Stimulated activated CD4-positive, alpha-beta T cell treated with anti-CD3 and anti-CD28 coated beads, Interleukin-1b, Interleukin-23, amount 100 ng/mL, for 4 hours (primary cell): ENCODE measurements at regions not wholly inside any gene's neighbourhood (a gene's known extent, or its start where the extent isn't known, plus 50 kb on each side); places are given as distances from the start of the nearest gene placed in this dataset.

Source experiments
- DNase-seq, 2 donors: peaks; one replicate each; pipeline ENCODE4 v3.0.0-alpha.2; 2020; ENCODE audit warnings: low read depth in 2 of 2

DNA sequence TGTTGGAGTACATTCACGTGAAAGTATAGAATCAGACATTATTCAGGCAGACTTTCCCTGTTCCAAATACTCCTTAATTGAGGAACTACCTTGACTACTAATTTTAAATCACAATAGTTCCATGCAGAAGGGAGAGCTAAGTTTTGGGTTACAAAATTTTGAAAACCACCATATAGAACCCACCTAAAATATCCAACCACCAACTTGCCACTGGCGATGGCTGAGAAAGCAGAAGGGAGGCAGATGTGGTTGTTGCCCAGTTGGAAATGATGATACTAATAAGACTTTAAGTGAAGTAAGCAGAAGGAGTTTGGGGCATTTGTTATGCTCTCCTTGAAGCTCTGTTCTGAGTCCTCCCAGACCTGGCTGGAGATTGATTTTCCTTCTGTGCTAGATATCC lies 190.7 kb downstream of the HLX start:
- DNase-seq: no peak

DNA sequence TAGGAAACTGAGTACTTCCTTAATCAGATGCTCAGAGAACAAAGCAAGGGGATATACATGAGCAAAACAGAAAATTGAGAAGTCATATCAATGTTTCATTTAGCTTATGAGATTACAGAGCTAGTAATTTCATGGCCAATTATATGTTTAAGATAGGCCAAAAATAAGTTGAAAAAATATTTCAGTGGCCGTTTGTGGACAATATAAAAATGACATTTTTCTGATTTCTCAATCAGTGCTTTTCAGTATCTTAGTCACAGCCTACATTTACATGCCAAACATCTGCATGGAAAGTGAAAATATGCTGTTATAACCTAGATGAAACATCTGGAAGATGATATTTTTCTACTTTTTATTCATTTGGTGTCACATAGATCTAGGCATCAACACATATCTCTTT lies 192.5 kb downstream of the HLX start:
- DNase-seq: no peak

DNA sequence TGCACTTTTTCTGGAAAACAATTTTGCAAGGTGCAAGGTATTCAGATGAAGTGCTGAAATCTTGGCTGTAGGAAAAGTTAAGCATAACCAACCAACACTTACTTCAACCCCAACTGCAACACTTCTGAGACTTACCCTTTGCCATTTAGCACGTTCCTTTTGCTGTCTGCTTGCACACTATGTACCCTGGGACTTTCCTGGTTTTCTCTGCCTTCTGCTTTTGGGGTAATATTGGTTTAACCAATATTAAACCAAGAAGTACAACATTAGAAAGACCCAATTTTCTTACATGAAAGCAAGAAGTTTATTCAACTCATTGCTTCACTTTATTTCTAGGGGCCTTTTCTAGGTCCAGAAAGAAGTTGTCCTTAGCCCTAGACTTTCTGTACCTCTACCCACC lies 193.0 kb downstream of the HLX start:
- DNase-seq: no peak

DNA sequence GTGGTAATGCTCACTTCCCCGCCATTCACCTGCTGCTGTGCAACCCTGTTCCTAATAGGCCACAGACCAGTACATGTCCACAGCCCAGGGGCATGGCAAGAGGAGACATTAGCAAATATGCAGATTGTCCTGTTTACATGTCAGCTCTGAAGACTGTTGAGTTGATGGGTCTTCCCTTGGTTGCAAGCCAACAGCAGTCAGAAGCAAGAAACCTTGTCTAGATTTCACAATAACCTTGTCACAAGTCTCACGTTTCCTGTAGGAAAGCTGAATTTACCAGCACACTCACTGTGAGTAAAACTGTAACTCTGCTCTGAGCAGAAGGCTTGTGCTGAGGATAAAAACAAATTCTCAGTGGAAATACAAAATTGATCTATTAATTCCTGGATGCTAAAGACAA lies 195.1 kb downstream of the HLX start:
- no peak for DNase-seq

DNA sequence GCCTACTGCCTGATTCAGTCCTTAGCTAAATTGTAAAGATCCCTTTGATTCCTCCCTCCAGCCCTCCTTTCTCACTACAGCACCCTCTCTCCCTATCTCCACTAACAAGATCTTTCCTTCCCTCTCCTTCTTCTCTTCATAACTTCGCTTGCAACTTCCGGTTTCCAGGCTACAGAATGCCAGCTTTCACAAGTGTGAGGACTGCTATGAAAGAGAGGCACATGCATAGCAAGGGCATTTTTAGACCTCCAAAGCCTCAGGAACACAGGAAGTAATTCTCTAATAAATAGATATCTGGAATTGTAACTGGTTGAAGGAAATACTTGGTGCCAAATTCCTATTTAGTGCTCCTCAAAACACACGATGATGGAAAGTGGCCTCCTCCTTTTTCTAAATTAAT lies 196.7 kb downstream of the HLX start:
- no peak for DNase-seq

DNA sequence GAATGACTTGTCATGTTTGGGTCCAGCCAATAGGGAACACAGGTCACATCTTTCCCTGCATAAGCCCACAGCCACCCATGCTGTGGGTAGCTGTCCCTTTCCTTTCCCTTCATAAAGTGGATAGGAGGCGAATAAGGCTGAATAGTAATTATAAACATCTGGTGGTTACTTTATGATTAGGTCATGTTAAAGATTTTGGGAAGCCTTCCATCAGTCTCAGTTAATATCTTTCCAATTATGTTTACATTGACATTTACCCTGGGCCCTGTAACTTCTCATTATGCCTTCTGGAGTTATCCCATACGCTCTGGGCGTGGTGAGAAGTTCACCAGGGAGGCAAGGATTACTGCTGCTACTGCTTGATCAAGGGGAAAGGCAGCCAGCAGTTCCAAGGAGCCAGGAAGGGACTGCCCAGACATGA lies 197.2 kb downstream of the HLX start:
- no peak for DNase-seq

DNA sequence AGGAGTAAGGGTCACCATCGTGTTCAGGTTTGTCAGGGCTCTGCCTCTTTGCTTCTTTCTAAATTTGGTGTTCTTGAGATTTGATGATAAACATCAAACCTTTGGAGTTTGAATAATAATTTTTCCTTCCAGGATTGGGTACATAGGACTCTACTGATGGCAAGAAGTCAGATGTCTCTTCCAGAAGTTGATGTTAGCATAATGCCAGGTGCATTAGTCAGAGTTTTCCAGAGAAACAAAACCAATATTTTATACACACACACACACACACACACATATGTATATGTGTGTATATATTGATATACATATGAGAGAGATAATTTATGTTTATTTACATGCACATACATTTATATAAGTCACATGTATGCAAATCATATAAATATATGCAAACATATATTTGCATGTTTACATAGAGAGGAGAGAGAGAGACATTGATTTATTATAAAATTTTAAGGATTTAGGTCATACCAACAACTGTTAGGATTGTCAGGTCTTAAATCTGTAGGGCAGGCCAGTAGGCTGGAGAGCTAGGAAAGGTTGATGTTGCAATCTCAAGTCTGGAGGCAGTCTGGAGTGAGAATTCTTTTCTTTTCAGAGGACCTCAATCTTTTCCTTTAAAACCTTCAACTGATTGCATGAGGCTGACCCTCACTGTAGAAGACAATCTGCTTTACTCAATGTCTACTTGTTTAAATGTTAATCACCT lies 199.2 kb downstream of the HLX start:
- no peak for DNase-seq

DNA sequence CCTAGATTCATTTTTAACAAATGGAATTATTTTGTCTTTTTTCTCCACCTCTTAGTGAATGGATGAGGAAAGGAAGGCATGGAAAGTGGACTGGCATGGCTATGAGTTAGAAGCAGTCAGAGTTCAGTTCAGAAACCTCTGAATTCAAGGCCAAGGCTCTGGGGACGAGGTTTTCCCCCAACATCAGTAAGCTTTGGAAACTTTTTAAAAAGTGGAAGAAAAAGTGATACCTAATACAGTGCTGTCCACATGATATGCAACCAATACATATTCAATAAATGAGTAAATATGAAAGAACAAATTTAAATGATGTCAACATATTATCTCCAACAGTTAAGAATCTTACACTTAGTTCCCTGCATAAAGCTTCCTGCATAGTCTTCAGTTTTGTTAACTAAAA lies 204.7 kb downstream of the HLX start:
- DNase-seq: no peak

DNA sequence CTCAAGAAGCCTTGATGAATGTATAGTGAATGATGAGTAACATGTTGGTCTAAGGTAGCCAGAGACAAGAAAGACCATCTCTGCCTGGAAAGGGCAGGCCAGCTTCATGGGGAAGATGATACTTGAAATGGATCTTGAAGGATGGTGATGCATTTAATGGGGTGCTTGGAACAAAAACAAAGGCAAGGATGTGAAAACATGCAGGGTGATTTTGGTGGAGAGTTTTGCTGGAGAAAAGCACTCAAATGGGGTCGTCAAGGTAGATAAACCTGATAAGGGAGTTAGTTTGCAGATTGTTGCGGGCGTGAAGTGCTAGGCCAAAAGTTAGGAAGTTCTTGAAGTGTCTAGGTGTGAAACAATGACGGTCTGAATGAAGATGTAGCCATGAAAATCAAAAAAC lies 205.4 kb downstream of the HLX start:
- no peak for DNase-seq

DNA sequence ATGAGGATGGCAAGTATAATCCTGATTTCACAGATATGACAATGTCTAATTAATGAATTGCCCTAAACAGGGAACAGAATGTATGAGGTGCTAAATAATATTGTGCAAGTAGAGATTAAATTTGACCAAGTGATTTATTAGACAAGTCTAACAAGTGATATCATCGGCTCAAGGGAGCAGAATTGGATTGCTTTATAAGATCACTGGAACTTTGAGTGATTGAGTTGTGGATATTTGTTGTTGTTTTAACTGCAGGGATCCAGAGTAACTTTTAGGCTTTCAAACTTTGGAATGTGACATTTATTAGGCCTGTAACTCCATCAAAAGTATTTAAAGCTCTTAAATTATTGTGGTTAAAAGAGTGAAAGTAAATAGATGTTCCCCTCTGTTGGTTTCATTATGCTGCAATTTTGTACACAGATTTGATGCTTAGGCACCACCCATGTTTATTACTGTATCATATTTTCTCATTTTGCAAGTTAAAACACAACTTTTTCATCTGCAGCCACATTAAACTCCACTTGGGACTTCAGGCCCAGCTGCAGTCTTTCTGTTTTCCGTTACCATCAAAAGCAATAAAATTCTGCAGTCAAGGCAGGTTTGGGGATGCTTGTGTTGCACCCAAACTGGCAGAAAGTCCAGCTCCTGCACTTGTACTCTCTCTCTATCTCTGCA lies 206.6 kb downstream of the HLX start:
- DNase-seq: no peak

DNA sequence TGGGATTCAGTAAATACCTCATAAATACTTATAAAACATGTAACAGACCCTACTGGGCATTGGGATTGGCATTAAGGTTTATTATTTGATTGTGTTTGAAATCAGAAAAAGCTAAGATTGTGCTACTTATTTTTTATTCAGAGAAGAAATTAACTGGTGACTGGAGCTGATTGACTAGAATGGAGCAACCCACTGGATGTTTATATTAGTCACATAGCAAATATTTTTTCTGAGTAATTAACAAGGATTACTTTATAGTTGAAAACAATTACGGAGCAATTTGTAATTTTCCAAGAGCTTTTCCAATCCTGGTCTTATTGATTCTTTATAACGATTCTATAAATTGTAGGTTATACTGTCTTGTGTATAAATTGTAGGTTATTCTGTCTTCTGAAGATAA lies 208.7 kb downstream of the HLX start:
- no peak for DNase-seq

DNA sequence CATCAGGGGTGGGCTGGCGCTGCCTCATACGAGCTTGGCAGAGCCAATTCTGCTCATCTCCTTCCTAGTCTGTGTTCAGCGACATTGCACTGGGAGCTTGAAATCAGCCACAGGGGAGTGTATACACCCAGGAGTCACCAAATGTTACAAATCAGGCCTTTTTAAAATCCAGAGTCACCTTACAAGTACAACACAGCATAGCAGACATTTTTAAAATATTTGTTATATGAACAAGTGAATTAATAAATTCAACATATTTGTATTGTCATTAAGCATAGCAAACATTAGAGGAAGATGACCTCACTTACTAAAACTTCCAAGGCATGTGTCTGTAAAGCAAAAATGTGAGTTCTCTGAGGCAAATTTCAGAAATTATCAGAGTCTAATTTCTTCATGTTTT lies 210.0 kb downstream of the HLX start:
- DNase-seq: no peak

DNA sequence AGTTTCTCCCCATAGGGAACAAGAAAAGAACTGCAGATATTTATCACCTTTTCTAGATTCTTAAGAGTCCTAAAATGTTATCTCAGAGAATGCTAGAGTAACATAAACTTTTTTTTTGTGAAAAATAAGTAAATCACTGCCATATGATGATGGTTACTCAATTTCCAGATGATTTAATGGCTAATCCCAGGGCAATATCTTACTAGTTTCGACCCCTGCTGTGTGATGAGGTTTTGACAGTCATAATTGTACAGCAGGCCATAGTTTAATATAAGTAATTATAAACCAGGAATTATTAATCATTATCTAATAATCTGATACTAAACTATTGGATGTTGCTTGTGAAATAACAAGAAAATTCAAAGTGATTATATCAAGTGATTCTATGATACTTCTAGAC lies 210.6 kb downstream of the HLX start:
- no peak for DNase-seq

DNA sequence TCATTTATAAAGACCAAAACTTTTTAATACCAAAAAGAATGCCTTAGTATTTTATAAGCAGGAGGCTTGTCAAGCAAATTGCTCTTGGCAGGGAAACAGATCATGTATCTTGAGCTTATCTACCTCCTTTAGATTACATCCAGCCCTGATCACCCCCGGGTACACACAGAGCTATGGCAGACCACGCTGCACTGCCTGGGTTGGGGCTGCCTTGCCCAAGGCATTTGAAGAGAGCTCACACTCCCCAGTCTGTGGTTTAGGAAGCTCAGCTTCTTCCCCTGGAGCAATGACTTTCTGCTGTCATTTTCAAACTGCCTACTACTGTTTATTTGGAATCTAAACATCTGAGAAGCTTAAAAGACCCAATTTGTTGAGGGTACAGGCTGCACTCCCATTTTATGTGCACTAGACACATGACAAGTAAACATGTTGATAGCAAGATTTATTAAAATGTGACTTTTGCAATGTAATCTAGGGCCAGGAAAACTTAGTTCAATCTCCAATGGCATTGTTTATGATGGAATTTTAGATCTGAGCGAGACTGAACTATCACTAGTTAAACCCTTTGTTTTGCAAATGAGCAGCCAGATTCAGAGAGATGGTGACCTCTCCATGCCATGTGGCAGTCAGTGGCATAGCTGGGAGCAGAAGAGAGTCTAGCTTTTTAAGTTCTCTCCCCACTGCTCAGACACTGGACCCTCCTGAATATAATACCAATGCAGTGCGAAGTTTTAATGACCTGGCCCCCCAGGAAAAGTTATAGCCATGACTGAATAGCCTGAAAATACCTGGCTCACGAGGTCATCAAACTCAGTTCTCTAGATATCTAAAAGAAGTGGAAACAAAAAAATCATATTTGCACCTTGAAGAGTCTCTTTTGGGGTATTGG lies 214.9 kb downstream of the HLX start:
- DNase-seq: no peak

DNA sequence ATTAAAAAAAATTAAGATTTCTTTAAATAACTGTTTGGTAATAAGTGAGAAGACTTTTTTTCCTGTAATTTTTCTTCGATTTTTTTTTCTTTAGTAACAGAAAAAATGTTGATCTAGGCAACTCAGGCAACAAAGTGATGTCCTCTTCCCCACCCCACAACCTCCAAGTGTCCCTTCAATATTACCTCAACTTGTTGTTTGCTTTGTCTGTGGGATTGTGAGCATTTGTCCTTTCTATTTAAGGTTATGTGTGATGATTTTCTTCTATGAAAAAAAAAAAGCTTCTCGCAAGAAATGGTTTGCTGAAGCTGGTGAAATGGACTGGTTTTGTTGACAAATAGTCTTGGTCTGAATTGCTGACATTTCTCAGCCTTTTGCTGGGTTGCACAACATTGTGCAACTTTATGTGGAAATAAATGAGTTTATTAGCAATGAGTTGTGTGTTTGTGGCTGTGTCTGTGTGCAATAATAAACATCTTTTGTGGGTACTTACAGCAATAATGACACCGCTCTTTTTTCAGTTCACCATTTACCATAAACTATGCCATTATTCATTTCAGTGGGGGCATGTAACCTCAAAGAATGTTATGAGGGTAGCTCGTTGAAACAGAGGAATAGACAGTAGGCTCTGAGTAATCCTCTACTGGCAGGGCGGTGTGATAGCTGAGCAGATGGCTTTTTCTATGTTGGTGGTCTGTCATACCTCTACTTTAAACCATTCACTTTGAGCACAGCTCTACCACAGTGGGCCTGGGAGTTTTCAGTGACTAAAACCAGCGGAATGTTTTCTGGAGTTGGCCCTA lies 218.4 kb downstream of the HLX start:
- no peak for DNase-seq

DNA sequence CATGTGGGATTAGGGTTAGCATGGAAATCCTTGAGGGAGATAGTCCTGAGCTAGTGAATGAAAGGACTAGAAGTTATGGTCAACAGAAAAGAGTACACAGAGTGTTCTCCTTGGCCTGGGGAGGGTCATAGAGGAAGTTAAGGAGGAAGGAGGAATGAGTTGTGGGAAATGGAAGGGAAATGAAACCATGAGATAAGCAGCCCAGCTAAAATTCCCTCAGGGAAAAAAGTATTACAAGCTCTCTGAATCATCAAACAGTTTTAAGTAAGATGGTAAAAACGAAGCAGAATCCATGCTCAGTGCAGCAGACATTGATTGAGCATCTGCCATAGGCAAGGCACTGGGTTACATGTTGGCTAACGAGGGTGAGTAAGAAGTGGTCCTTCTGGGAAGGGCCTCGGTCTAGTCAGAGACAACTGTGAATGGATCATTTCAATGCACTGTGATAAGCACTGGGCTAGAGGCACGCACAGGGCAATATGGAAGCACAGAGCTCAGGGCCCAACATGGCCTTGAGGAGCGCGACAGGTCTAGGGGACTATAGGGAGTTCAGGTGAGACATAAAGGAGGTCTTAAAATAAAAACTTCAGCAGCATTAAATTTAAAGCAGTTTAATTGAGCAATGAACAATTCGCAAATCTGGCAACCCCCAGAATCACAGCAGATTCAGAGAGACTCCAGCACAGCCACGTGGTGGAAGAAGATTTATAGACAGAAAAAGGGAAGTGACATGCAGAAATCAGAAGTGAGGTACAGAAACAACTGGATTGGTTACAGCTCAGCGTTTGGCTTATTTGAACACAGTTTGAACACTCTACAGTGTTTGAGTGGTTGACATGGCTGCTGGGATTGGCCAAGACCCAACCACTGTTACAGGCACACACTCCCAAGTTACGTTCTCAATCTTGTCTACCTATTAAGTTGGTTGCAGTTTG lies 219.5 kb downstream of the HLX start:
- no peak for DNase-seq

DNA sequence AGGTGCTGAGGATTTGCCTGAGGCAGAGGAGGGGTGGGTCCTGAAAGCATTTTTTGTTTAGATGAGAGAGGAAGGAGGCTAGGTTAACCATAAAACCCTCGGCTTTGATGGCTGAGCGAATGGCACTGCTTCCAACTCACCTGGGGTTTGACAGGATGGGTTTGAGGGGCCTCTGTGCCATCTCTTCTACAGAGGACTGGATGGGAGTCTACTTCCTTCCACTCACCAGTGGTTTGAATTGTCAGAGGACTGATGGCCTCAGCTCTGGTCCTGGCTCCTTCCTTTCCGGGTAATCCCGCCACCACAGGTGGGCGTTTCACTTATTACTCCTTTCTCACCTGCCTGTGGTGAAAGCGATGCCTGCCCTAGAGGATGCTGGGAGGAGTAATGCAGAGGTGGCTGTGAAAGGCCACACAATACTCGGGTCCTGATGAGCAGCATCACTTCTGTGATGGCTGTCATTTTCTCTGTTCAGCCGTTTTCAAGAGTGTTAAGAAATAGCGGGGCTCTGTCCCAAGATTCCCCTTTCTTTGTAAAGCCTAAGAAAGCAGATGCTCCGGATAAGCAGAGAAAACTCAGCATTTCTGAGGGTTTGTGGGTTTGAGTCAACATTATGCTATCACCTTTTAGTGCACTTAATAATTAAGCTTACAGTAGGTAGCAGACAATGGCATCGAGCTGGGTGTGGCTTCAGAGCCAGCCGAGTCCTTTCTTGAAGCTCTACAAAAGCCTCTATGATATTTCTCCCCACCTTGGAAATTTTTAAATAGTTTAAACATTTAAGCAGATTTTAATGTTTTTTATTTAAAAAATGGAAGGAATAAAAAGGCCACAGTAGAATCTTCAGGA lies 220.7 kb downstream of the HLX start:
- DNase-seq: no peak

DNA sequence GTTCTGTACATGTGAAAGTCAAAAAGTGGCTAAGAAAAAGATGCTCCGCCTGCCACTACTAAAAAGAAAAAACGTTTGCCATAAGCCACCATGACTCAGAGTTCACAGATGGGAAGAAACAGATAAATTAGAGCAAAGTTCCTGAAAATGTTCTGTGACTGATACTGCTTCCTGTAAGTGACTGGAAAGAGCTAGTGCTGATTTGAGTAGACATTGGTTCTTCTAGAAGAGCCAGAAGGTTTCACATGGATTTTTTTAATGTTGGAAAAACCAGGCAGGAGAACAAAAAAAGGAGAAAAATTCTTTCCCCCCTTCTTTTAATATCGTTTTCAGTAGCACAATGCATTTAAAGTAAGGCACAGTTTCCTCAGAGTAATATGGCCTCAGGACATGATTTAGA lies 221.4 kb downstream of the HLX start:
- DNase-seq: no peak

DNA sequence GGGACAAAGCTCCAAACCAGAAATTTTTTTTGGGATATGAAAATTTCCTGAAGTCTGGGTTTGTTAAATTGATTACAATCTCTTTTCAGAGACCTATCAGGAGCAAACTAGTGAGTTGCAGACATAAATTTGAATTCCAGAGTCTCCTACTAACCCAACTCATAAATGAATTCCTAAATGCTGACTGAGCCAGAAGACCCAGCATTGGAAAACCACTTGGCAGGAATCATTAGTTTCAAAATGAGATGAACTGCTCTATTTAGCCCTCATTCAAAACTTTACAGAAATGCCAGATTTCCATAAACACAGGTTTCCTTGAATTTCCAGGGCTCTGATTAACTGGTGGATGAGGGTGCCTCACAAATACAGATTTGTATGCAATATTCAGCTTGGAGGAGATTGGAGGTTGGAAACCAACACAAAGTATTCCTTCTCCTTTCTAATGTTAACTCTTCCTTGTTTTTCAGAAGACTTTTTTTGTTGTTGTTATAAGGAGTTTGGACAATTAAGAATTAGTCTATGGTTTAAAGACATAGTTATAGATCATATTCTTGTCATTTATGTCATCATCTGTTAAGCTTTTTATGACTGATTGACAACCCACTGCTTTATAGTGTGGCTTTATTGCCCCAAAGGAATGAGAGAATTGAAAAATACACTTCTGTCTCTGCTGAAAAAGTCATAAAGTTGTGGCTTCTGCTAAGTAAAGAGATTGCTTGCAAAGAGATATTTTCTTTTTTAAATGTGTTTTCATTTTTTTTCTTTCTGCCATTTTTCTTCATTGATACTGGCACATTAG lies 222.8 kb downstream of the HLX start:
- DNase-seq: no peak
